ENCODE measurements at regions not wholly inside any gene's neighbourhood (a gene's known extent, or its start where the extent isn't known, plus 50 kb on each side); places are given as distances from the start of the nearest gene placed in this dataset.
"Not testable (repeated sequence)": the region's sequence is repeated elsewhere in the genome, so short reads cannot be mapped to it uniquely, and the experiment has no call there.

DNA sequence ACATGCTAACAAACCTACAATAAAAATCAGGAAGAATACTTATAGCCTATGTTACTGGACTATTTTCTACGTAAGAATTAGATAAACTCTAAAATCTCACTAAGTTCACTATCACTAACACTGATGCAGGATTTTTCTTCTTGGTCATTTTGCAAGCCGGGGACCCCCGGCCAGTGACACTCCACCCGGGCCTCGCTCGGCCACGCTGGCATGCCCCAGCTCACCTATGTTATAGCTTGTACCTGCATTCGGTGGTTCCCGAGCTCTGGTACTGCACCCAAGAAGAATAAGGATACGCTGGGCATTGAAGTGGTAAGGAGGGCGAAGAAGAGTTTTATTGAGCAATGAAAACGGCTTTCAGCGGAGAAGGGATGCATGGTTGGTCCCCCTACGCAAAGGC is 245.3 kb upstream of the NBEA start:
- no peak for DNase-seq (ENCODE audit: low spot score)

DNA sequence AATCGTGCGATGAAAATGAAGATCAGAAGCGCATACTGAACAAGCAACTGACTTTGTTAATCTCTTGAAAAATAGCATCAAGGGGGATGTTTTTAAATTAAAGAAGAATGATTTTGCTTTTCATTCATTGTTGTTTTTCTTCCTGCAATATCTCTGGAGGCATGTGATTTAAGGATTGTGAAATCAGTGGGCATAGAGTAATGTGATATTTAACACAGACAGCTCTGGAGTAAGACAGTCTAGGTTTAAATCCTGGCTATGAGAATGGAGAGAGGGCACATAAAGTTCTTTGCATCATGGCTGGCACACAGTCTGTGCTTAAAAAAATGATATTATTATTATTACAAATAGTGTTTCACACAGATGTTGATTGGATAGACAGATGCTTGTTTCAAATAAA is 243.1 kb upstream of the NBEA start:
- DNase-seq (ENCODE audit: low spot score), result no peak

DNA sequence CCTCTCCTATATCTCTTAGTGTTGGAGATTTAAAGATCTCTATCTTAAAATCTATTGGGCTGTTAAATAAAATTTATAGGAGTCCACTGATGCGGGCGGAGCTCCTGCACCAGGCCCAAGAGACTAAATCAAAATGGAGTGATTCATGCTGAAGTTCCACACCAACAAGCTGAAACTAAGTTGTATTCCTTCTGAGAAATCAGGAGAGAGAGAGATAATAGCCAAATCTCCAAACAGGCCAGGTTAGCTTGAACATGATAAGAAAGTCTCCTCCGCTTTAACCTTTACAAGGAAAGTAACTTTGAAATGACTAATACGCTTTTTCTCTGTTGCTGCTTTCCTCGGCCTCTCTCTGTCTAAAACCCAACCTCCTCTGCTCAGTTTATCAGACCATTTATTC is 241.9 kb upstream of the NBEA start:
- DNase-seq (ENCODE audit: low spot score), result no peak

DNA sequence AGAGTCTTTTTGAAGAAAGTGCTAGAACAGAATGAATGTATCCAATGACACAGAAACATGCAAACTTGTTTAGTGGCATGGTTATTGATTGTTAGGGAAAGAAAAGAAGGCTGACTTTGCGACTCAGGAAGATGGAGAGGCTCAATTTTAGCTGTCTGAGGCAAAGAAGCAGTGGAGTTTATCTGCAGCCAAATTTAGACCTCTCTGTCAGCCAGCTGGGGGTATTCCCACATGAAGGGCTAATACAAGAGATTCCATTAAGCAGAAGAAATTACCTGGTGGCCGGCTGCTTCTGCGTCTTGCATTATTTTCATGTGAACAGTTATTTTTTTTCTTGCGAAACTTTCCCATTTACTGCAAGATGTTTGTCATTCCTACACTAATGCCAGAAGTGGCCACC is 240.2 kb upstream of the NBEA start:
- DNase-seq (ENCODE audit: low spot score), result no peak

DNA sequence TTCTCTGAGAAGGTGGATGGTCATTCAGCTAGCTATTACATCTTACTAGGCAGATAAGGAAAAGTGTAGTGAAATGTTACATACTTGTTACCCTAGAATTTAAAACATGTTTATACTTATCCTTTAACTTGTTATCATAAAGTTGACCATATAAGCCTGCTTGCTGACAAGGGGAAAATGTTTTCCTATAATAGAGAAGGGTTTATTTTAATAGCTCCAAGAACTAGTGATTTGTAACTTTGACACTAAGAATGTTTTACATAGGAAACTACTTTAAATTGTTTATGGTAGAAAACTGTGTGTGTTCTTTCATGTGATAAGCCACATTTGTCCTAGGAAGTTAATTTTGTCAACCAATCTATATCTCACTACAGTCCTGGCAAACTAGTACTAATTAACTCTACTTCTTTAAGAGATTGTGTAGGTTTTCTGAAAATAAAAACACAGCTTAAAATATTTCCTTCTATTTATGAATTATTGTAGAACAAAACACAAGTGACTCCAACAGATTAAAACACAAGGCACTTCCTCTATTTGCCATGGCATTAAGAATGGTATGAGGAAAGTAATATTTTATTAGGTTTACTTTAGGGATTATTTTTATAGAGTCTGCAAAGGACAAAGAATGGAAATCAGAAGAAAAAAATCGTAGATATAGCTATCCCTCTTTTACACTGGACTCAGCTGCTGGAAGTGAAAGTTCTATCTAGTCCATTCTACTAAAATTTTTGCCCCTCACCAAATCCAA is 233.3 kb upstream of the NBEA start:
- no peak for DNase-seq (ENCODE audit: low spot score)

DNA sequence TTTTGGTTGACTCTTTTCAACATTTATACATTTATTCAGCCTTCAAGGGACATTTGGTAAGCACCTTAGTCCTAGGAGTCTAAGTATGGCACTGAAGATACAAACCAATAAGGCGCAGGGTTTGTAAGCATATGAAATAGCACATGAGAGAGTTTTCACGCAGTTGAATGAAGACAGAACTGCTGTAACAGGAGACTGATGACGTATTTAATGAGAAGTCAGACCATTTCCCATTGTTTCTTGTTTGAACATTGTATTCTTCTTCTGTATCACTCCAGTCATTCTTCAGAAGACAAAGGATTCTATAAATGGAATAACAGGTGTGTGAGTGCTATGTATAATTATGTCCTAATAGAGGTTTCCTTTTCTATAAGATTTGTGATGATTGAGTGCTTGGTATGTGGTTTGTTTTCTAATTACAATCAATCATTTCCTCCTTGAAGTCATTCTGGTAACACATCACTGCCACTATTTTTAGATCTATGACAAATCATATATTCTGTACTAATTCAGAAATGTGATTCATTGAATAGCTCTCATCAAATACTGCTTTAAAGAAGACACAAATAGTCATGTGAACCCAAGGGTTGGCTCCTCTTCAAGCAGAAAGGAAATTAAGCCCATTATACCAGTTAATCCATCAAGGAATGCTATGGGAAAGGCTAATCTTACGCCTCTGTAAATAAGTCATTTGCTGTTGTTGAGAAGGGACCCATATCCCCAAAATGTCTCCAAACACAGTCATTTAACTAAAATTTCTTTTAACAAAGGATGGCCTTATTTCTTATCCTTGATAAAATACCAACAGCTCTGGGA is 222.8 kb upstream of the NBEA start:
- DNase-seq (ENCODE audit: low spot score), result no peak

DNA sequence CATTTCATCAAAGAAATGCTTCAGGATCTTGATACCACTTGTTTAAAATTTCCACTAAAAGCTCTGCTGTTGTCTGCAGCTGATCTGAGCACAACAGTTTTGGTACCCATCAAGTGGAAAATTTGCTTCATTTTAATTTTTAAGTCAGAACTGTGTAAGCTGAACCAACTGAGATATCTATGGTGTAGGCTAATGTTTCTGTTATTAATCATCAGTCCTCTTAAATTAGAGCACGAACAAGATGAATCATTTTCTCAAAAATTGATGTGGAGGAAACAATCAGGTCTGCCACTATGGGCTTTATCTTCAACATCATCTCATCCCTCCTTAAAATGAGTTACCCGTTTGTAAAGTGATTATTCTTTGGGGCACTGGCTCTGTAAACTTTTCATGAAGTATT is 221.5 kb upstream of the NBEA start:
- DNase-seq (ENCODE audit: low spot score), result no peak

DNA sequence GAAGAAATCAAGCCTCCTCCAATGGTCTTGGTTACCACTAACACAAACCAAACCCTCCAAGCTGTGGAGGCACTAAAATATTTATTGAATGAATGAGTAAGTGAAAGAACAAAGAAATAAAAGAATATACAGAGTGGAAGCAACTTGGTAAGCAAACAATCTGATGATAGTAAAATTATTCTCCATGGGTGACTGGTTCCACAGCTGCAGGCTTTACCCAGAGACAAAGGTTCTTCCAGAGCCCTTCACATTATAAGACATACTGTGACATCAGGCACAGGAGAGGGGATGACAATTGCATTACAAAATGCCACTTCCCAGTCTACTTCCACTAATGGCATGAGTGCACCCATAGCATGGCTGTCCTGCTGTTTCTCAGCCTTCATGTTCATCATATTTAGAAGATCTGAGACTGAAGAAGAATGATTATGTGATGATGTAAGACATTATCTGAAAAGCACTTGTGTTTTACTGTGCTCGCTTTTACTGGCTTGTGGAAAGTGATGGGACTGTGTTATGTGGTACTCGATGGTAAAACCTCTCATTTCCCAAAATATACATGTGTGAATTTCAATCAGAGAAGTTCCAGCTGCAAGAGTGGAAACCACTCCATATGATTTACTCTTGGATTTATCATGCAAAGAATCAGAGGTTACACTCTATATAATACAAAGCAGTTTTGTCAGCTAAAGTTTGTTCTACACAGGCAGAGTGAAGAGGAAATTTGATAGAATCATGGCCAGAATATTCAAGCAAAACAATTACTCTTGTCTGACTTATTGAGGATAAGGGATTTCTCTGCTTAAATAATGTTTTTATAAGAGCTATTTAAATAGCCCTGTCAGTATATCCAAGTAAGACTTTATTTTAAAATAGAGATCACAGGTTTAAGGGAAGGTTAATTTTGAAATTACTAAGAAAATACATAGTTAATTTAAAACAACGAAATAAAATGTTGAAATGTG is 220.2 kb upstream of the NBEA start:
- DNase-seq (ENCODE audit: low spot score), result no peak

DNA sequence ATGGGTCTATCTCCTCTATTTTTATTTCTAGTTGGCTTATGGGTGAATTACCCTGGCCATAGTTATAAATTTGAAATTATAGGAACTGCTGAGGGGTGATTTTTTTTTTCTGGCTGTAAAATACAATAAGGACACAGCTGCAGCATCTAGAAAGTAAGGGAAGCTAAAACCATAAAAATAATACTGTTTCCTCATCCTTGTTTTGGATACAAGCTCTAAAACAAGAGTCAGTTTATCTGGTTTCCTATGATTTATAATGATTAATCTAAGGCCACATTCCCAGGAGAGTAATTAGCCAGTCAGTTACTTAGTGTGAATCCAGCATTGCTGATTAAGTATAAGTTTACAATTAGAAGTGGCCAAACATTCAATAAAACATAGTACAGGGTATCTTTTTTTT is 219.1 kb upstream of the NBEA start:
- DNase-seq (ENCODE audit: low spot score), result no peak

DNA sequence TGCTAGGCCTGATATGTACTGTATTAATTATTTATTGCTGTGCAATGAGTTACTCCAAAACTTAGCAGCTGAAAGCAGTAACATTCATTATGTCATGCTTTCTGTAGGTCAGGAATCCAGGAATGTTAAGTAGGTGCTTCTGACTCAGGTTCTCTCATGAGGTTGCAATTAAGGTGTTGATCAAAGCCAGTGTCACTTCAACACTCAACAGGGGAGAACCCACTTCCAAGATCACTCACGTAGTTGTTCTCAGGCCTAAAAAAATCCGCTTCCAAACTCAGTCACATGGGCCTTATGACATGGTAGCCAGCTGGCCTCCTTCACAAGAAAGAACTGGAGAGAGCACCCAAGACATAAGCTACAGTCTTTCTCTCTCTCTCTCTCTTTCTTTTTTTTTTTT is 211.1 kb upstream of the NBEA start:
- no peak for DNase-seq (ENCODE audit: low spot score)

DNA sequence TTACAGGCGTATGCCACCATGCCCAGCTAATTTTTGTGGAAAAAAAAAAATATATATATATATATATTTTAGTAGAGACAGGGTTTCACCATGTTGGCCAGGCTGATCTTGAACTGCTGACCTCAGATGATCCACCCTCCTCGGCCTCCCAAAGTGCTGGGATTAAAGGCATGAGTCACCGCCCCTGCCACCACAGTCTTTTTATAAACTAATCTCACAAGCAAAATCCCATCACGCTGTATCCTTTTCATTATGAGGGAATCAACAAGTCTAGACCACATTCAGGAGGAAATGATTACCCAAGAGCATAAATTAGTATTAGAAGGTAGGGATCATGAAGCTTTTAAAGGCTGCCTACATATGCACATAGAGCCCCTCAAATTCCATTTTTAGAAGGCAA is 210.6 kb upstream of the NBEA start:
- DNase-seq (ENCODE audit: low spot score), result no peak

DNA sequence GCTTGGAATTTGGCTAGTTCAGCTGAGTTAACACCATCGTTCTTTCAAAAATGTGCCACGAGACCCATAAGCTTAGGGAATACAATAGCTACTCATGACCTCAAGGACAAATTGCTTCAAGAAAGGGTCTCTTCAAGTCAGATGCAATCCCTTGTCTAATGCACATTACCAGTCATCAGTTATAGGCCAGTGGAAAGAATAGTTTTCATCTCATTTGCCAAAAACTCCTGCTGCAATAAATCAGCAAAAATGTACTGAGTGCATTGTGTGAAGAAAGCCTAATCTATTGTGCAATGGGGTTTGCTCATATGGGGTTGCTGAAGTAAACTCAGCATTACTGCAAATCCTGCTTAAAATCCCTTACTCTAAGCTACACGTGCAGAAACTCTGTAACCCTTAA is 208.3 kb upstream of the NBEA start:
- no peak for DNase-seq (ENCODE audit: low spot score)

DNA sequence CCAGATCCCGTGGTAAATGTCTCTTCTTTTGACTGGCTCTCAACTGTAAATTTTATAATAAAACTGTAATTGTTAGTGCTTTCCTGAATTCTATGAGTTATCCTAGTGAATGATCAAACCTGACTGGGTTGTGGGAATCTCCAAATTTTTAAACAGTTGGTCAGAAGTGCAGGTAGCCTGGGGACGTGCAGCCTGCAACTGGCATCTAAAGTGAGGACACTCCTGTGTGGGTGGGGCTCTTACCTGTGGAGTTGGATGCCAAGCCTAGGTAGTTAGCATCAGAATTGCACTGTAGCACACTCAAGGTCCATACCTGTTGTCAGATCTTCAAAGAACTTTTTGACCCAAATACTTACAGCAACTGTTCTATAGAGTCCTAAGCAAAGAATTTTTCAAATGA is 207.1 kb upstream of the NBEA start:
- no peak for DNase-seq (ENCODE audit: low spot score)

DNA sequence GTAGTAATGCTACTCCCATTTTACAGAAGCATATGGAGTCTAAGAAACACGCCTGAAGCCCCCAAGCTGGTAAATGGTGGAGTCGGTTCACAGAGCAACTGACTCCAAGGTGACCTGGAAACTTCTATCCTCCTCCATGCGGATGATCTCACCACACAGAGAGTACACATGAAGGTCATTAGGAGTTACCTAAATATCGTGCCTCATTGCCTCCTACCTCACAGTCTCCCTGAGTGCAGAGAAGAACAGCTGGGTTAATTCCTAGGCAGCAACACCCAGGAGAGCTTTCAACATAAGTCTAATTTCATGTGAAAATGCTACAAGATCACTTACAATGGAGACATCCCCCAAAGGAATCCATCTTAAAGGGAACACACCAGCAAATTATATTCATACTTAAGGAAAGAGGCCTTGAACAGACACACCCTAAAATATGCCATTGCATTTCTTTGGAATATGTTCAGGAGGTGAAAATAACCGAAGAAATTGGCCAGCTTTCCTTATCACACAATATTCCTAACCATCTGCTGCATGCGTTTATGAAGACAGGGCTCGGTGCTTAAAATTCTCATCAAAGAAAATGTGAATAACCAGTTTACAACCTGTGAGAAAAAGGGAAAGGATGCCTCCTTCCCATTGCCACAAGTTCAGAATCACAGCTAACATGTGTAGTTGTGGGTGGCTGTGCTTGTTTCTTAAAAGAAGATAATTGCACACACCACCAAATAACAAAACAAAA is 203.6 kb upstream of the NBEA start:
- DNase-seq (ENCODE audit: low spot score), result no peak

DNA sequence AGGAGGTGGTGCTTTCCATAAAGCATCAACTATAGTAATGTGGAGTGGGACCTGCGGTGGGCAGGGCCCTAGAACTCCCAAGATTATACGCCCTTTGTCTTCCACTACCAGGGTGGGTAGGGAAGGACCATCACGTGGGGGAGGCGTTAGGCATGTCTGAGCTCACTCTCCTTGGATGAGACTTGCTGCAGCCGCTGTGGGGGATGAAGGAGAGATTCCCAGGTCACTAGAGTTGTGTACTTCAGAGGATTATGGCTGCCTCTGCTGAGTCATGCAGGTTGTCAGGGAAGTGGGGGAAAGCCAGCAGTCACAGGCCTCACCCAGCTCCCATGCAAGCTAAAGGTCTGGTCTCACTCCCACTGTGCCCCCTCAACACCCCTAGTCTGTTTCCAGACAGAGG is 195.0 kb upstream of the NBEA start:
- DNase-seq (ENCODE audit: low spot score), result not testable (repeated sequence)

DNA sequence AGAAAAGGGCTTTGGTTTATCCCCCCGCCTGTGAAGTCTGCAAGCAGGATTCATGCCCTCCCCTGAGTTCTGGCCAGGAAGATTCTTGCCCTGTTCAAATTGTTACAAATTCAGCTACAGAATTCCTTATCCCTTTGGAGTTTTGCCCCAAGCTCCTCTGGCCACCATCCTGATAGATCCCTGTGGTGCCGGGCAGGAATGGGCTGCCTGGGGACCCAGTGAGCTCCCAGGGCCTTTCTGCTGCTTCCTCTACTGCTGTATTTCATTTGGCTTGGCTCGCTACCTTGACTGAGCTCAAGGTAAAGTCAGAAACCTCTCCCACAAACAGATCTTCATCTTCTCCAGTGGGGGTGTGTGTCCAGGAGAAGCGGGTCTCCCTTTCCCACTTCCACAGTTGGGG is 194.6 kb upstream of the NBEA start:
- DNase-seq (ENCODE audit: low spot score), result no peak

DNA sequence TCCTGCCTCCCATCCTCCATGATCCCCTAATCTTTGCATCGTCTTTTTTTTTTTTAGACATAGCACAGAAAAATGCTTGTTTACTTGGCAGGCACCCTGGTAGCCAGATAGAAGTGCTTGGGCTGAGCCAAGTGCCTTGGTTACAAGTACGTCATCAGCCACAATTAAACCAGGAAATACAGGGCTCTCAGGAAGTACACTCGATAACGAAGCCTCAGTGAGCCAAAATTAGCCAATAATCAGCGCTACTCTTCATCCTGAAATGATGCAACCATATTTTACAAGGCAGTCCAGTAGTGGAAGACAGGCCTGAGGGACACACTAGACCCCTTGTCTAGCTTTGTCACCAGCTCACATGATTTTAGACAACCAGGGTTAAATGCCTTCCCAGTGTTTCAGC is 194.0 kb upstream of the NBEA start:
- peak; percentile 16 for DNase-seq (ENCODE audit: low spot score)

DNA sequence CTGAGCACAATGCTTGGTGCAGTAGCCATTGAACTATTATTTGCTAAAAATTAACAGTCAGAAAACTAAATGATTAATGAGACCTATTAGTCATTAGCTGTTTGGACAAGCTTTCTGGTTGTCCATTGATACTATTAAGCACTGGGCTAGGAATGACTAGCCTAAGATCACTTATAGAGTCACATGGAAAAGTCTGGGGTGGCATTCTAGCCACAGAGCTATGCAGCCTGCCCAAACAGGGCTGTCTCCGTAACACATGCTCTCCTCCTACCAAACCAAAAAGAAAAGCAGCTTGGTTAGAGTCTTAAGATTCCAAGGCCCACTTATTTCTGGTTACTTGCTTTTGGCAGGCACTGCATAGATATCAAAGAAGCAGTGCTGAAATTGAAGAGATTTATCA is 193.5 kb upstream of the NBEA start:
- DNase-seq (ENCODE audit: low spot score), result no peak

DNA sequence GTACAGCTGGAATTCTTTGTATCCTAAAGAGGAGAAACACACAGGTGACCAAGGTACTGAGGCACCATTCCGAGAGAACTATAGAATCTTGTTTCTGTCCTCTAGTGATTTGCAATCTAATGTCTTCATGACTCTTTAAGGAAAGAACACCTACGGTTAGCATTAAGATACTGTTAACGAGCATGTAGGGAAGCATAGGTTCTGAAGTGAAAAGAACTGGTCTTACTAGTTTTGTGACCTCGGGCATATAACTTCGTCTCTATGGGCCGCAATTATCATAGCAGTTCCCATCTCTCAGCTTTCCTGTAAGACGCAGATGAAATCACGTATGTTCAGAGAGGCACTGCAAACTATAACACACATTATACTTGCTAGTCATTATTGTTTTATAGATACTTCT is 193.0 kb upstream of the NBEA start:
- no peak for DNase-seq (ENCODE audit: low spot score)

DNA sequence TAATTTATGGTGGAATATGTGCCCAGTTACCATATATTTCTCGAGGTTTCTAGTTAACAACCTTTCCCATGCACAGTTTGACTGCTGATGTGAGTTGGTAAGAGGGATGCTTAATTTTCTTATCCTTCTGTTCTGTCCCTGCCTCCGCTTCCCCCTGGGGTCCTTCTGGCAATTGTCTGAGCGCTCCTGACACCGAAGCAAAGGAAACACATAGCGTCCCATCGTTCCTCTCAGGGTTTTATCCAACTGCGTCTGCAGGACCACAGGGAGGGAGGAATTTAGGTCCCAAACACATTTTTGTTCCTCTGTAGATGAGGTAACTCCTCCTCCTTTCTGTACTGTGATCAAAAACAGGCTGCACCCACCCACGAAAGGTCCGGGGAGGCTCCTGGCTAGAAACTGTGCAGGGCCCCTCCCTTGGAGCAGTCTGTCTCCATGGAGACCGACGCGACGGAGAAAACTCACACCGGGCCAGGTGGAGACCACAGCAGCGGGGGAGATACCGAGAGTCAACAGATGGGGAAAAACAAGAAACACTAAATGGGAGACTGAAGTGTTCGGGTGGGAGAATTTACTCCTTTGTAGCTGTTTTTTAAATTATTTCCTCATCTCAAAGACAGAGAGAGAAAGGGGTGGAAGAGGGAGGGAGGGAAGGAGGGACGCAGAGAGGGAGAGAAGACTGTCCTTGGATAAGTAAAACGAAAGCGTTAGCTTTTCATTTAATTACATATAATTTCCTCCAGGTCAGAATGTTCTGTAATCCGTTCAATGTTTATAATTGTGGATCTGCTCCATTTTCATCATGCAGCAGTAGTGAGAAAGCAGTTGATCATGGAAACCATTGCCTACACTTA is 191.8 kb upstream of the NBEA start:
- DNase-seq (ENCODE audit: low spot score), result no peak

DNA sequence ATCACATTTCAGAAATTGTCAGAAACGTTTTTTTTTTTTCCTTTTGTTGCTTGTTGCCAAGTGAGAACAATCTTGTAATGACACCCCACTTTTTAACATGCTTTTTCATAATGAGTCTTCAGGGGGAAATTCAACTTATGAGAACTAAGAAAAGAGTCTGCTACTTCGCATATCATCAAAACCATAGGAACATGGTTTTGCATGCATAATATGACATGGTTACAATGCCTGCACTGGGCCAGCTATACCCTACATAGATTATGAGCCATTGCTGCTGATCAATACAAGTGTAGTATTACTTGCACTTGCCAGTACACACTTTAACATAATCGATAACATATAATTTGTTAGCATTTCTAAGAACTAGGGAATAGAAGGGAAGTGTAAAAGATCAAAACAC is 191.0 kb upstream of the NBEA start:
- no peak for DNase-seq (ENCODE audit: low spot score)

All from globus pallidus (tissue), 1 donor.